GM10266 (cell line): ENCODE measurements at regions not wholly inside any gene's neighbourhood (a gene's known extent, or its start where the extent isn't known, plus 50 kb on each side); places are given as distances from the start of the nearest gene placed in this dataset.

Experiments used
- DNase-seq: peaks from one replicate; pipeline ENCODE4 v3.0.0; 2012; ENCODE audit errors: extremely low spot score
- TF ChIP-seq, protein P1 (sequence below): IDR thresholded peaks from 2 replicates; pipeline ENCODE4 v1.5.1; 2012; ENCODE audit warnings: mild to moderate bottlenecking, low read depth; ENCODE audit not compliant: control insufficient read depth, insufficient read depth; ENCODE audit errors: missing control alignments

DNA sequence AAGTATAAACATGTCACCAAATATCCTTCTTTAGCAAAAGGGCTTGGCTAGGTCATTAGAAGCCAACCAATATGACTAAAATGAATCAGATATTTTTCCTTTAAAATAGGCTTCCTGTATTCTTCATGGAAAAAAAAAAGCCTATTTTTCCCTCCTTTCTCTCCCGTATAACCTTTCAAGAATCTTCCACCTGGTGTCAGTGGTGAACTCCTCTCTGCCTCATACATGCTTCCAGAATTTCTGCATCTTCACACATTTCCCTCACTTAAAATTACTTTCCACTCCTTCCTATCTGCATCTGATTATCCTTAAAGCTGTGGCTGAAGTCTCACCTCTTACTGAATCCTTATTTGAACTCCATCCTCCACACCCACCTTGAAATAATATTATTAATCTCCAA lies 116.9 kb upstream of the FANCL start:
- TF ChIP-seq, protein P1, sequence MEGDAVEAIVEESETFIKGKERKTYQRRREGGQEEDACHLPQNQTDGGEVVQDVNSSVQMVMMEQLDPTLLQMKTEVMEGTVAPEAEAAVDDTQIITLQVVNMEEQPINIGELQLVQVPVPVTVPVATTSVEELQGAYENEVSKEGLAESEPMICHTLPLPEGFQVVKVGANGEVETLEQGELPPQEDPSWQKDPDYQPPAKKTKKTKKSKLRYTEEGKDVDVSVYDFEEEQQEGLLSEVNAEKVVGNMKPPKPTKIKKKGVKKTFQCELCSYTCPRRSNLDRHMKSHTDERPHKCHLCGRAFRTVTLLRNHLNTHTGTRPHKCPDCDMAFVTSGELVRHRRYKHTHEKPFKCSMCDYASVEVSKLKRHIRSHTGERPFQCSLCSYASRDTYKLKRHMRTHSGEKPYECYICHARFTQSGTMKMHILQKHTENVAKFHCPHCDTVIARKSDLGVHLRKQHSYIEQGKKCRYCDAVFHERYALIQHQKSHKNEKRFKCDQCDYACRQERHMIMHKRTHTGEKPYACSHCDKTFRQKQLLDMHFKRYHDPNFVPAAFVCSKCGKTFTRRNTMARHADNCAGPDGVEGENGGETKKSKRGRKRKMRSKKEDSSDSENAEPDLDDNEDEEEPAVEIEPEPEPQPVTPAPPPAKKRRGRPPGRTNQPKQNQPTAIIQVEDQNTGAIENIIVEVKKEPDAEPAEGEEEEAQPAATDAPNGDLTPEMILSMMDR = no peak
- DNase-seq = no peak

DNA sequence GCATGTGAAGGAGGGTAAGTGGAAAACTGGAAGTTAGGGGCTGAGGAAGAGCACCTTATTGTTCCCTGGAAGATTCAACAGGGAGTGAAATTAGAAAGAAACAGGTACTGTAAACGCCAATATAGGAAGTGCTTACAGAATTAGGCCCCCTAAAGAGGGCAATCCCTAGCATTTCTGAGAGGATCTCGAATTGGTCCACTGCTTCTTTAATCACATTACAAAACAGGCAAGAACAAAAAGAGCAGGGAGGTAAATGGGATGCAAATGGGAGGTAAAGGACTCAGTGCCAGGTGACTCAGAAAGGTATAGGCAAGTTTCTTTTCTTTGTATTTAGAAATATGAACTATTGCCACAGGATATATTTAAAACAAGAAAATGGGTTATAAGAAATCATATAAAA lies 116.4 kb upstream of the FANCL start:
- TF ChIP-seq, protein P1 = no peak
- DNase-seq = no peak

DNA sequence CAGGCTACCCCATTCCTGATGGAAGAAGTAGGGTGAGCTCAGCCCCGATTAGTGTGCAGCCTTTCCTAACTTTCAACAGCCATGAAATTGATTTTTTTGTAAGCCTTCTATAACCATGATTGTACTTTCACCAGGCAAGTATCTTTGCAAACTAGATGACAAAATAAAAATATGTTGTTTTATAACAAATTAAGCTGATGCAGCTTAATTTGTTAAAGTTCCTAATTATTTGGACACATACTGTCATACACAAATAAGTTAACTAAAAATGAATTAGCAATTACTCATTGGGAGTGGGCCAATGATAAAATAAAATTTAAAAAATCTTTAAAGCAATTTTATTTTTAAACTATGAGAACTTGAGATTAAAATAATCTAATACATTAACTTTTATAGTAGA lies 113.1 kb upstream of the FANCL start:
- no peak for DNase-seq
- TF ChIP-seq, protein P1 = no peak

DNA sequence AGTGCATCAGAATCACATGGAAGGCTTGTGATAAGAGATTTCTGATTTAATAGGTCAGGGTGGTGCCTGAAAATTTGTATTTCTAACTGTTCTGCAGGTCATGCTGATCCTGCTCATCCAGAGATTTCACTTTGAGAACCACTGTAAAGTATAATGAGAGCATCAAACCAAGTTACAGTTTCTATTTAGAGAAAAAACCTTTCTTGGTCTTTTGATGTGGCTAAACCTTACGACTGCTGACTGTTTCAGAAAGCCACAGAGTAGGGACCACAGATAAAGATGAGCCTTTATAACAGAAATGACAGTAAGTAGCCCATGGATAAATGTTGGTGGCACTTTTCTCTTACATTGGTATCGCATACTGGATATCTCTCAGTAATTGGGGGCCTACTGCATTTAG lies 109.4 kb upstream of the FANCL start:
- TF ChIP-seq, protein P1 = no peak
- peak; percentile 25 for DNase-seq

DNA sequence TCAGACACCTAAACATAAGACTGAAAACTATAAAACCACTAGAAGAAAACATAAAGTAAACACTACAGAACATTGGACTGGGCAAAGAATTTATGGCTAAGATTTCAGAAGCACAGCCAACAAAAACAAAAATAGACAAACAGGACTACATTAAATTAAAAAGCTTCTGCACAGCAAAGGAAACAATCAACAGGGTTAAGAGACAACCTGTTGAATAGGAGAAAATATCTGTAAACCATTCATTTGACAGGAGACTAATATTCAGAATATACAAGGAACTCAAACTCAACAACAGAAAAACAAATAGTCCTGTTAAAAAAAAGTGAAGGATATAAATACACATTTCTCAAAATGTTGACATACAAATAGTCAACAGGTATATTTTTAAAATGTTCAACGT lies 106.7 kb upstream of the FANCL start:
- DNase-seq = no peak
- TF ChIP-seq, protein P1 = no peak

DNA sequence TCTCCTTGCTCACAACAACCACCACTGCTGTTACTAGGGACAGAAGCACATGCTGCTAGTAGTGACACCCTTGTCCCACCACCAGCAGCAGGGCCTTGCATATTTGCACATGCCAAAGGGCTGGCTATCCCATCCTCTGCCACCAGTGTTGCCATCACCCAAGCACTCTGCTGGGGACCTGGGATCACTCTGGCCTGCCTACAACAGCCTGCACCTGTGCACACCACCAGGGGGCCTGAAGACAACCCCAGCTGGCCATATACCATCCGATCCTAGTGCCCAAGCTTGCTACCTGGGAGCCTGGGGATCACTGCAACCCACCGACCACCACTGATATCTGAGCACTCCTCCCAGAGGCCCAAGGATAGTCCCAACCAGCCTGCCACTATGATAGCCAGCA lies 99.9 kb upstream of the FANCL start:
- DNase-seq = no peak
- TF ChIP-seq, protein P1 = no peak

DNA sequence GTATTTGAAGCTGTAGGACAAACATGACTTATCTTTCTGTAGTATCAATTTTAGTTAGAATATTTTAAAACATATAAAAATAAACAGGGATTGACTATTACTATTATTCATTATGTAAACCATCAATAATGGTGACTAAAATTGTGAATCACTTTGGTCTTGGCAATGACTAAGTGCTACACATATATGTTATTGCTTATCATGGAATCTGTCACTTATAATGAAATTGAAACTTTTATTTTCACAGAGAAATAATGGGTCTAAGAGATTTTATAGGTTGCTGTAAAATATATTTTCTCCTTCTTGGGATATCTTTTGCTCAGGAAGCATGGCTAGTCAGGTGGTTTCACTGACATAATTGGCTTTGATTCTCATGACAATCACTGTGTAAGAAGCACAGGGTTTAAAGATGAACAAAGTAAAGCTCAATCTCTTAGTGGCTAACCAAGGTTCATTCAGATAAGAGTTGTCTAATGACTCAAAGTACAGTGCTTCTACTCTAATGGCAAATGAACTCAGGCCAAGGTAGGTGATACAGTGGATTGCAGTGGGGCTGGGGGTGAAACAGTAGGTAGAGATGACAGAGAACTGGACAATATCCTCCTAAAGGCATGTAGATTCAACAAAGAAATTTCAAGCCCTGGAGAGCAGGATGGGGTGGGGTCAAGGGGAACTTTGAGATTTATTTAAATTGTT lies 98.6 kb upstream of the FANCL start:
- TF ChIP-seq, protein P1 = no peak
- no peak for DNase-seq
